SU-DHL-6 (cell line): ENCODE measurements at regions not wholly inside any gene's neighbourhood (a gene's known extent, or its start where the extent isn't known, plus 50 kb on each side); places are given as distances from the start of the nearest gene placed in this dataset.

ENCODE experiments used
- EZH2phosphoT487 ChIP-seq: fragments of 200-600 bp; sonication (generic), shearing (Covaris generic); conservative IDR thresholded peaks from 2 replicates; pipeline ENCODE4 v1.6.1; 2018; ENCODE audit warnings: mild to moderate bottlenecking, antibody characterized with exemption, low read length, moderate library complexity, mixed read lengths
- TF ChIP-seq, protein P1 (sequence below): fragments of 200-600 bp; sonication (generic); IDR thresholded peaks from one replicate; pipeline ENCODE4 v1.5.1; 2017; ENCODE audit warnings: antibody characterized with exemption, mild to moderate bottlenecking, low read length, moderate library complexity; ENCODE audit not compliant: insufficient read depth, poor library complexity, severe bottlenecking

GRCh38 chr1:87403061-87403820, 74.6 kb downstream of the LMO4 start:
- TF ChIP-seq, protein P1, sequence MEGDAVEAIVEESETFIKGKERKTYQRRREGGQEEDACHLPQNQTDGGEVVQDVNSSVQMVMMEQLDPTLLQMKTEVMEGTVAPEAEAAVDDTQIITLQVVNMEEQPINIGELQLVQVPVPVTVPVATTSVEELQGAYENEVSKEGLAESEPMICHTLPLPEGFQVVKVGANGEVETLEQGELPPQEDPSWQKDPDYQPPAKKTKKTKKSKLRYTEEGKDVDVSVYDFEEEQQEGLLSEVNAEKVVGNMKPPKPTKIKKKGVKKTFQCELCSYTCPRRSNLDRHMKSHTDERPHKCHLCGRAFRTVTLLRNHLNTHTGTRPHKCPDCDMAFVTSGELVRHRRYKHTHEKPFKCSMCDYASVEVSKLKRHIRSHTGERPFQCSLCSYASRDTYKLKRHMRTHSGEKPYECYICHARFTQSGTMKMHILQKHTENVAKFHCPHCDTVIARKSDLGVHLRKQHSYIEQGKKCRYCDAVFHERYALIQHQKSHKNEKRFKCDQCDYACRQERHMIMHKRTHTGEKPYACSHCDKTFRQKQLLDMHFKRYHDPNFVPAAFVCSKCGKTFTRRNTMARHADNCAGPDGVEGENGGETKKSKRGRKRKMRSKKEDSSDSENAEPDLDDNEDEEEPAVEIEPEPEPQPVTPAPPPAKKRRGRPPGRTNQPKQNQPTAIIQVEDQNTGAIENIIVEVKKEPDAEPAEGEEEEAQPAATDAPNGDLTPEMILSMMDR: no peak
- TF ChIP-seq EZH2phosphoT487: no peak
